H1 (cell line): ENCODE measurements at regions not wholly inside any gene's neighbourhood (a gene's known extent, or its start where the extent isn't known, plus 50 kb on each side); places are given as distances from the start of the nearest gene placed in this dataset.

Source experiments
- ATF3 ChIP-seq: IDR thresholded peaks from 2 replicates; pipeline ENCODE4 v1.6.1; 2011; ENCODE audit warnings: low read depth, mild to moderate bottlenecking, low read length; ENCODE audit not compliant: insufficient read depth
- CTCF ChIP-seq, 3 experiments: IDR thresholded peaks; 1 replicate in 2 of 3; 2 replicates in 1 of 3; pipeline versions ENCODE4 v1.5.1 to v1.6.1; 2011; ENCODE audit warnings: low read length in 3 of 3, mild to moderate bottlenecking in 3 of 3, inconsistent platforms in 2 of 3, low read depth in 1 of 3, moderate library complexity in 1 of 3; ENCODE audit not compliant: insufficient read depth in 1 of 3; ENCODE audit errors: control extremely low read depth in 1 of 3
- EP300 ChIP-seq, 2 experiments: IDR thresholded peaks; 1 replicate in 1 of 2; 2 replicates in 1 of 2; pipeline ENCODE4 v1.6.1; 2011 to 2012; ENCODE audit warnings: low read depth in 2 of 2, low read length in 2 of 2, mild to moderate bottlenecking in 2 of 2, borderline replicate concordance in 1 of 2, inconsistent platforms in 1 of 2, moderate library complexity in 1 of 2
- HDAC2 ChIP-seq, 2 experiments: fragments of 300-600 bp in 1 of 2; sonication (generic) in 1 of 2; IDR thresholded peaks; 2 replicates each; pipeline ENCODE4 v1.6.1; 2011 to 2012; ENCODE audit warnings: low read depth in 2 of 2, low read length in 2 of 2, mild to moderate bottlenecking in 2 of 2, moderate library complexity in 2 of 2, borderline replicate concordance in 1 of 2, inconsistent platforms in 1 of 2
- JUN ChIP-seq: IDR thresholded peaks from 2 replicates; pipeline ENCODE4 v1.6.1; 2011; ENCODE audit warnings: low read depth, mild to moderate bottlenecking, improper control_type of control experiment, low read length
- PHF8 ChIP-seq: fragments of 200-600 bp; sonication (generic); conservative IDR thresholded peaks from 2 replicates; pipeline ENCODE4 v1.7.1; 2012; ENCODE audit warnings: low read depth, mild to moderate bottlenecking, inconsistent platforms, low read length, moderate library complexity
- POLR2A ChIP-seq, 2 experiments: IDR thresholded peaks; 1 replicate in 1 of 2; 2 replicates in 1 of 2; pipeline ENCODE4 v1.6.1; 2011; ENCODE audit warnings: low read depth in 2 of 2, low read length in 2 of 2, mild to moderate bottlenecking in 2 of 2; ENCODE audit errors: control extremely low read depth in 1 of 2
- RXRA ChIP-seq: IDR thresholded peaks from 2 replicates; pipeline ENCODE4 v1.6.1; 2011; ENCODE audit warnings: low read depth, mild to moderate bottlenecking, low read length, moderate library complexity; ENCODE audit not compliant: insufficient read depth
- SAP30 ChIP-seq: fragments of 300-600 bp; sonication (generic); IDR thresholded peaks from 2 replicates; pipeline ENCODE4 v1.7.1; 2012; ENCODE audit warnings: low read length, moderate library complexity, mild to moderate bottlenecking, inconsistent platforms; ENCODE audit not compliant: insufficient read depth, insufficient replicate concordance
- SRF ChIP-seq: IDR thresholded peaks from 2 replicates; pipeline ENCODE4 v1.6.1; 2011; ENCODE audit warnings: mild to moderate bottlenecking, low read depth, low read length, moderate library complexity

- TF ChIP-seq CTCF (IDR thresholded peaks at IDR 0.05; ENCODE audit: control extremely low read depth in 1 of 3, insufficient read depth in 1 of 3, low read depth in 1 of 3, low read length in 3 of 3) (no peak; a peak in 1 of 4 replicates), HDAC2 (IDR thresholded peaks at IDR 0.05; ENCODE audit: borderline replicate concordance in 1 of 2, low read depth in 2 of 2, low read length in 2 of 2) (no peak), SRF (no peak), ATF3 (no peak), EP300 (IDR thresholded peaks at IDR 0.05; ENCODE audit: borderline replicate concordance in 1 of 2, low read depth in 2 of 2, low read length in 2 of 2) (no peak), RXRA (no peak), JUN (no peak), PHF8 (no peak), SAP30 (no peak), POLR2A (IDR thresholded peaks at IDR 0.05; ENCODE audit: control extremely low read depth in 1 of 2, low read depth in 2 of 2, low read length in 2 of 2) (no peak)
Measured at GRCh38 chr4:62408454-62408853, 1208.3 kb downstream of the ADGRL3 start.
